Stromal cell of bone marrow (primary cell): ENCODE measurements at regions not wholly inside any gene's neighbourhood (a gene's known extent, or its start where the extent isn't known, plus 50 kb on each side); places are given as distances from the start of the nearest gene placed in this dataset.
"Not testable (repeated sequence)": the region's sequence is repeated elsewhere in the genome, so short reads cannot be mapped to it uniquely, and the experiment has no call there.

Source experiments
- DNase-seq: peaks from one replicate; pipeline ENCODE4 v3.0.0-alpha.2; 2012; ENCODE audit warnings: low read depth

DNA sequence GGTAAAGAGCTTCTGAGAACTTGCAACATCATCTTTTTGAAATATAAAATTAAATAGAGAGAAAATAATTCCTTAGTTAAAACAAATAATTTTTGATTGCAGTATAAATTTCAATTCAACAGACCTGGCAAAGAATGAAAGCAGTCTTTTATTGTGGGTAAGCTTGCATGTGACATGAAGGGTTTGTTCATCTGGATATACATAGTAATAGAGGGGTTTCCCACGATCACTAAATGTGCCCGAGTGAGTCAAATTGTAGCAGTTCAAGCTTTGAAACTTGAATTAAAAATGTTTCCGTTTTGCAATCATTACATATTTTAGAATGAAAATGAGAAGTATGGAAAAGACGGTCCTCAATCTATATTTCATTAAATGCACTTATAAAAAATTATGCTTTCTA, 658.4 kb upstream of the MBL2 start:
- no peak for DNase-seq

GRCh38 chr10:53430127-53430891, 657.7 kb upstream of the MBL2 start:
- no peak for DNase-seq

- no peak for DNase-seq
Observed at GRCh38 chr10:53422223-53422888, 649.8 kb upstream of the MBL2 start.

GRCh38 chr10:53412651-53413050, 640.1 kb upstream of the MBL2 start:
- no peak for DNase-seq

DNA sequence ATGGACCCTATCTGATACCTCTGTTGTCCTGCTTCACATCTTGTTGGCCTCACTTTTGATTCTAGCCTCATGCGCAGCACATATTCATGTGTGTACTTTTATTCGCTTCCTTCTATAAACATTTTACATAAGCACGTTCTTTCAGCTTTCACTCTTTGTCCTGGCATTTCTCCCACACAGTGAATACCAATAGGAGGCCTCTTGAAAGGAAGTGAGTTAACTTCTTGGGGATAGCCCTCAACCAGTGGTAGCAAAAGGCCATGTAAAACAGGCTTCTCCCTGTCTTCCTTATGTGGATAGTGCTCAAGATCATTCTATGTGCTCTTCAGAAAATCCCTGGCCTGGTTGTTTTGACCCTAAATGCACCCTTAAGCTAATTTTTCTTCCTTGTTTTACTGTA, 633.9 kb upstream of the MBL2 start:
- DNase-seq = no peak

DNA sequence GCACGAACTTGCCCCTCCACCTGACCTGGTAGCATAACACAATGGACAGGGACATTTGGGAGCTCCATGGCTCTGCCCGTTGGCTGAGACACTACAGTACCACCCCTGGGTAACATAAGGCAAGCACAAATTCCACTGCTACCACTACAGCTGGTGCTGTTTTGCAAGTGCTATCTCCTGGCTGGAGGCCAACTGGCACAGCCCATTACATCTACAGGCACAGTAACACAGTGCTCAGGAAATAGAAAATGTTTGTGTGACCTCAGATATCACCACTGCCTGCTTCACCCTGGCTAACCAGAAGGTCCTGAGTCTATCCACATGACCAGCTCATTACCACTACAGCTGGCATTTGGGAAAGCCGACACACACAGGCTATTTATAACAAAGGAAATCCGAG, 631.1 kb upstream of the MBL2 start:
- DNase-seq = no peak

- no peak for DNase-seq
Observed at GRCh38 chr10:53402594-53402993, 630.0 kb upstream of the MBL2 start.

GRCh38 chr10:53401536-53401935, 629.0 kb upstream of the MBL2 start:
- no peak for DNase-seq

GRCh38 chr10:53396876-53397275, 624.3 kb upstream of the MBL2 start:
- DNase-seq = no peak

DNA sequence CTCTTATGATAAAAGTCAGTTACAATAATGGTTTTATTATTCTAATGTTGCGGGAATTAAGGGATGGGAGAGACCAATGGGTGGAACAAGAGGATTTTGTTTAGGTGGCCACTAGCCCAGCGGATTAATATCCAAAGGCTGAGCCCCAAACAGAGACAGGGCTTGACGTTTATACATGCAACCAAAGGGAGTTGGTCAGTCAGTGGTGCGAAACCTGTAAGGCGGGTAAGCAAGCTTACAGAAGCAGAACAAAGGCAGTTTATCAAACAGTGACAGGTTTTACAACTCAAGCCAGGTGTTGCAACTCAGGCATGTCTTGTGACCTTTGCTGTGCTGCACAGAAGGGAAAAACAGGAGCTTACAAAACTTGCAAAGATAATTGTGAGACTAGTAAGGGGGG, 622.9 kb upstream of the MBL2 start:
- DNase-seq = no peak

DNA sequence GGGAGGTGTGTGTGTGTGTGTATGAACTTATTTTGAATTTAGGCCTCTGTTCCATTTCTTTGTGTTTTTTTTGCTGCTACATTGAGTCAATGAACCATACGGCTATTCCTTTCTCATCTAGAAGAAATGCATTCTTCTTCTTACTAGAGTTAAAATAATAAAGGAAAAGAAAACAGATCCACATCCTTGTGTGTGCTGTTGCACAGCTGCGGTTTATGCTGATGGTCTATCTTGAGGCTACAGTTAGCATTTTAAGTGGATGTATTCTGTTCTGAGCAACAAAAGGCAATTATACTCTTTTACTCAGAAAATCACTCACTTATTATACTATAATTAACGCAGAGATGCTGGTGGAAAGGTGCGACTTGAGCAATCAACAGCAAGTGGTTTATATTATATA, 615.0 kb upstream of the MBL2 start:
- no peak for DNase-seq

DNA sequence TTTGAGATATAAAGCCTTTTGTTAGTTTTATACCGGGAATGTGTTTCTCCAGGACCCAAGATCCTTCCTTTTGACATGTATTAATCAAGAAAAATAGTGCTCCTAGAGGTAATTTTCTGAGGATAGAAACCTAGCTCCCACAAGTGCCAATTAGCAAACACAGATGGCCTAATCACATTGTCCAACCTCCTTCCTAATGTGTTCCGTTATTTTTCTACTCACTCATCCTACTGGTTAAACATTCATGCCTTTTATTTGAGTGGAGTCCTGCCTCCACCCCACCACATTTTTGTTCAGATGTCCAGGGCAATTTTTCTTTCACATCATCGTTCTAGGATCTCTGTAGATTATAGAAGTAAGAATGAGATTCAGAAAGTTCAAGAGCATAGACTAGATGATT, 610.0 kb upstream of the MBL2 start:
- no peak for DNase-seq

DNA sequence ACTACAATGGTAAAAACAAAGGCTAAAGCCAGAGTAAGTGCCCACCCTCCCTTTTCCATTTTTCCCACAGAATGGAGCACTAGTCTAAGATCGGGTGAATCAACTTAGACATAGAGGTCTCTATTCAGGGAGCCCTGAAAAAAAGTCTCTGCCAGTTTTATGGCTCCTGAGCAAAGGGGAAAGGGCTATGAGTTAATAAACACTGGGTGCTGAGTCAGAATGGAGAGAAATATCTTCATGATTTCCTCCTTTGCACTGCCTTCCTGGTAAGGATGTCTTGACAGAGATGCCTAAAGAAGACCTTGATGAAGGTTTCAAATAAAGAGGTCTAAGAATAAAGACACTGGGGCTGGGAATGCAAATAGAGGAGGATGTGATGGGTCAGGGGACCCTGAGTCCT, 607.4 kb upstream of the MBL2 start:
- no peak for DNase-seq

- DNase-seq = no peak
Observed at GRCh38 chr10:53370347-53370746, 597.8 kb upstream of the MBL2 start.

DNA sequence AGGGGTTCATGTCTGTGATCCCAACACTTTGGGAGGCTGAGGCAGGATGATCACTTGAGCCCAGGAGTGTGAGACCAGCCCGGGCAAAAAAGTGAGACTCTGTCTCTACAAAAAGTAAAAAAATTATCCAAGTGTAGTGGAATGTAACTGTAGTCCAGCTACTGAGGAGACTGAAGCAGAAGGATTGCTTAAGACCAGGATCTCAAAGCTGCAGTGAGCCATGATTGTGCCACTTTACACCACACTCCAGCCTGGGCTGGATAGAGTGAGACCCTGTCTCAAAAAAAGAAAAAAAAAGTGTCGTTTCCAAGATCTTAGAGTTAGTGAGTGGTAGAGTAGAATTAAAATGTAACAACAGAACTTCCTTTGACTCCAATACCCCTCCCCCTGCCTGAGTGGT, 589.4 kb upstream of the MBL2 start:
- DNase-seq = no peak

DNA sequence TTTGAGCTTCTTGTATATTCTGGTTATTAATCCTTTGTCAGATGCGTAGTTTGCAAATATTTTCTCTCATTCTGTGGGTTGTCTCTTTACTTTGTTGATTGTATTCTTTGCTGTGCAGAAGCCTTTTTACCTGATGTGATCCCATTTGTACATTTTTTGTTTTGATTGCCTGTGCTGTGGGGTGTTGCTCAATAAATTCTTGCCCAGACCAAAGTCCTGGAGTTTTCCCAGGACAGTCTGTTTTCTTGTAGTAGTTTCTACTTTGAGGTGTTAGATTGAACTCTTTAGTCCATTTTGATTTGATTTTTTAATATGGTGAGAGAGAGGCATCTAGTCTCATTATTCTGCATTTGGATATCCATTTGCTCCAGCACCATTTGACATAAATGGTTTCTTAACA, 588.7 kb upstream of the MBL2 start:
- DNase-seq = no peak

- not testable (repeated sequence) for DNase-seq
Observed at GRCh38 chr10:53358978-53359377, 586.4 kb upstream of the MBL2 start.

DNA sequence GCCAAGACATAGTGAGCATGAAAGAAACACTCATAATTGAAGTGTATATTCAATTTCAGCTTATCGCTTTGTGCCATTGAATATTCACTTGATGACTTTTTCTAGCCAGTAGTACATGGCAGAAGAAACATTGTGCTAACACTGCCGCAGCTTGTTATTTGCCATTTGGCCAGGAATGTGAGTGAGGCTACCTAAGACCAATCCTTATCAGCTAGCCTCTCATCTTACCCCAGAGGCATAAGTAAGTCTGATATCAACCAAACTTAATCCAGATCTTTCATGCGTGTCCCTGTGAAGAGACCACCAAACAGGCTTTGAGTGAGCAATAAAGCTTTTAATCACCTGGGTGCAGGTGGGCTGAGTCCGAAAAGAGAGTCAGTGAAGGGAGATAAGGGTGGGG, 586.0 kb upstream of the MBL2 start:
- DNase-seq = no peak

GRCh38 chr10:53357587-53357986, 585.0 kb upstream of the MBL2 start:
- DNase-seq = no peak

DNA sequence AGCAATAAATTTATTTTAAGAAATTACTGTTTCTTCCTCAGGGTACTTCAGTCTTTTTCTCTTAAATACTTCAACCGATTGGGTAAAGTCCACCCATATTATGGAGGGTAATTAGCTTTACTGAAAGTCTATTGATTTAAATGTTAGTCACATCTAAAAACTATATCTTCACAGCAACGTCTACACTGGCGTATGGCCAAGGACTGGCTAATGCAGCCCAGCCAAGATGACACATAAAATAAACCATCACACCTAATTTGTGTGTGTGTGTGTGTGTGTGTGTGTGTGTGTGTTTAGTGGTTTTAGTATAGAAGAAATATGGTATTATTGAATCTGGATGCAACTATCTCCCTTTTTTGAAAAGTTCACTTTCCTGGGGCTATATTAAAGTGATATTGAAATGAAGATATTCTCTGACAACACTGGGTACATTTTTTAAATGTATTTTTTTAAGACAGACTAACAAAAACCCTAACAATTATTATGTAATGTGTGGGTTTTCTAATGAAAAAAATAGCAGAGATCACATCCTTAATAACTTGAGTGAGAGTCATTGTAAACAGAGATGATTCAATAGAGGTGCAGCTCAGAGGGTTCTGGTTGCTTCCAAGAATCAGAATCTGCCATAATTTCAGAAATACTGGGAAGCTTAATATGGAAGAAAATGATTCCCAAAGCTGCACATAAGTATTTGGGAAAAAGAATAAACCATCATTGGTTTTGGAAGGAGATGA, 584.2 kb upstream of the MBL2 start:
- no peak for DNase-seq

DNA sequence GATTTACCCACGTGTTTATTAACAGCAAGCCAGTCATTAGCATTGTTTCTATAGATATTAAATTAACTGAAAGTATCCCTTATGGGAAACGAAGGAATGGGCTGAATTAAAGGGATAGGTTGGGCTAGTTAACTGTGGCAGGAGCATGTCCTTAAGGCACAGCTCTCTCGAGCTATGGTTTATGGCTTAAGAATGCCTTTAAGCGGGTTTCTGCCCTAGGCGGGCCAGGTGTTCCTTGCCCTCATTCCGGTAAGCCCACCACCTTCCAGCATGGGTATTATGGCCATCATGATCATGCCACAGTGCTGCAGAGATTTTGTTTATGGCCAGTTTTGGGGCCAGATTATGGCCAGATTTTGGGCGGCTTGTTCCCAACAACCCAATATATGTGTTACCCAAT, 569.9 kb upstream of the MBL2 start:
- DNase-seq = not testable (repeated sequence)

GRCh38 chr10:53338199-53338598, 565.6 kb upstream of the MBL2 start:
- not testable (repeated sequence) for DNase-seq

- DNase-seq = not testable (repeated sequence)
Observed at GRCh38 chr10:53335803-53336422, 563.3 kb upstream of the MBL2 start.
